GM23338 (cell line): ENCODE measurements at regions not wholly inside any gene's neighbourhood (a gene's known extent, or its start where the extent isn't known, plus 50 kb on each side); places are given as distances from the start of the nearest gene placed in this dataset.
A peak's percentile ranks its signal among the peaks of the same experiment; 100 is the strongest.

Experiments used
- ATAC-seq: fragments of 200-7000 bp; cut with Tn5 transposase; 3 replicates; pipeline ENCODE4 v1.9.1; 2020
- DNase-seq: peaks from one replicate; pipeline ENCODE4 v3.0.0-alpha.2; 2015; ENCODE audit warnings: low spot score
- H2AFZ ChIP-seq: fragments of 200-600 bp; sonication (generic); 2 replicates; pipeline ENCODE4 v1.8.0; 2016; ENCODE audit warnings: antibody characterized with exemption, mild to moderate bottlenecking, moderate library complexity
- H3F3A ChIP-seq: fragments of 200-600 bp; sonication (generic); replicated peaks from 2 replicates; pipeline ENCODE4 v1.8.0; 2017; ENCODE audit warnings: antibody characterized with exemption, mixed run types, low read depth
- H3K27ac ChIP-seq: fragments of 200-600 bp; sonication (generic); 2 replicates; pipeline ENCODE4 v1.6.1; 2016; ENCODE audit warnings: low read depth
- H3K27me3 ChIP-seq: fragments of 200-600 bp; sonication (generic); 2 replicates; pipeline ENCODE4 v1.8.0; 2016; ENCODE audit warnings: mild to moderate bottlenecking, mixed run types, moderate library complexity; ENCODE audit not compliant: insufficient read depth
- H3K36me3 ChIP-seq: fragments of 200-600 bp; sonication (generic); 2 replicates; pipeline ENCODE4 v1.8.0; 2016; ENCODE audit warnings: mild to moderate bottlenecking; ENCODE audit not compliant: insufficient read depth
- H3K4me1 ChIP-seq: fragments of 200-600 bp; sonication (generic); 2 replicates; pipeline ENCODE4 v1.8.0; 2016; ENCODE audit warnings: mild to moderate bottlenecking, moderate library complexity; ENCODE audit not compliant: insufficient read depth
- H3K4me2 ChIP-seq: fragments of 200-600 bp; sonication (generic); 2 replicates; pipeline ENCODE4 v1.7.1; 2017; ENCODE audit warnings: mixed run types
- H3K4me3 ChIP-seq: fragments of 200-600 bp; sonication (generic); 2 replicates; pipeline ENCODE4 v1.6.1; 2016; ENCODE audit warnings: mixed run types
- H3K79me2 ChIP-seq: fragments of 200-600 bp; sonication (generic); replicated peaks from 2 replicates; pipeline ENCODE4 v1.8.0; 2017; ENCODE audit warnings: mild to moderate bottlenecking; ENCODE audit not compliant: insufficient read depth
- H3K9me2 ChIP-seq: fragments of 200-600 bp; sonication (generic); 2 replicates; pipeline ENCODE4 v1.8.0; 2017; ENCODE audit not compliant: insufficient read depth
- H4K20me1 ChIP-seq: fragments of 200-600 bp; sonication (generic); replicated peaks from 2 replicates; pipeline ENCODE4 v1.8.0; 2017; ENCODE audit warnings: mild to moderate bottlenecking; ENCODE audit not compliant: insufficient read depth
- H3K27ac Mint-ChIP-seq: 2 replicates; pipeline ENCODE4 v1.8.0; 2020; ENCODE audit warnings: inconsistent platforms, mild to moderate bottlenecking, moderate library complexity, mixed read lengths
- H3K27me3 Mint-ChIP-seq: 3 replicates; pipeline ENCODE4 v1.8.0; 2022; ENCODE audit warnings: low read depth, mild to moderate bottlenecking, moderate library complexity, mixed read lengths, inconsistent platforms; ENCODE audit not compliant: insufficient read depth, poor library complexity
- H3K36me3 Mint-ChIP-seq: 3 replicates; pipeline ENCODE4 v1.8.0; 2021; ENCODE audit warnings: low read depth, mild to moderate bottlenecking, inconsistent platforms, moderate library complexity, mixed read lengths
- H3K4me1 Mint-ChIP-seq: 3 replicates; pipeline ENCODE4 v1.8.0; 2020; ENCODE audit warnings: mild to moderate bottlenecking, inconsistent platforms, mixed read lengths
- H3K4me3 Mint-ChIP-seq: 3 replicates; pipeline ENCODE4 v1.8.0; 2021; ENCODE audit warnings: moderate library complexity, mild to moderate bottlenecking, inconsistent platforms, mixed read lengths
- H3K9me3 Mint-ChIP-seq: 3 replicates; pipeline ENCODE4 v1.8.0; 2020; ENCODE audit warnings: moderate library complexity, mild to moderate bottlenecking, inconsistent platforms, mixed read lengths
- NANOG ChIP-seq: IDR thresholded peaks from 2 replicates; pipeline ENCODE4 v1.6.1; 2016; ENCODE audit warnings: antibody characterized with exemption, borderline replicate concordance
- POLR2AphosphoS5 ChIP-seq: IDR thresholded peaks from 2 replicates; pipeline ENCODE4 v1.6.1; 2016; ENCODE audit warnings: antibody characterized with exemption, low read depth
- STAT1 ChIP-seq: IDR thresholded peaks from one replicate; pipeline ENCODE4 v1.6.1; 2016; ENCODE audit warnings: antibody characterized with exemption; ENCODE audit not compliant: unreplicated experiment
- ZNF114 ChIP-seq: fragments of 250-450 bp; sonication (Bioruptor Pico); IDR thresholded peaks from 2 replicates; pipeline ENCODE4 v1.5.0; 2020; ENCODE audit warnings: mild to moderate bottlenecking, moderate library complexity
- TF ChIP-seq, protein P1 (sequence below): fragments of 250-450 bp; sonication (Bioruptor Pico); IDR thresholded peaks from 2 replicates; pipeline ENCODE4 v1.5.0; 2020; ENCODE audit warnings: mild to moderate bottlenecking, moderate library complexity
- TF ChIP-seq, protein P2 (sequence below): IDR thresholded peaks from 2 replicates; pipeline ENCODE4 v1.6.1; 2016; ENCODE audit warnings: antibody characterized with exemption
- TF ChIP-seq, protein P3 (sequence below): IDR thresholded peaks from one replicate; pipeline ENCODE4 v1.6.1; 2018; ENCODE audit warnings: antibody characterized with exemption; ENCODE audit not compliant: unreplicated experiment

DNA sequence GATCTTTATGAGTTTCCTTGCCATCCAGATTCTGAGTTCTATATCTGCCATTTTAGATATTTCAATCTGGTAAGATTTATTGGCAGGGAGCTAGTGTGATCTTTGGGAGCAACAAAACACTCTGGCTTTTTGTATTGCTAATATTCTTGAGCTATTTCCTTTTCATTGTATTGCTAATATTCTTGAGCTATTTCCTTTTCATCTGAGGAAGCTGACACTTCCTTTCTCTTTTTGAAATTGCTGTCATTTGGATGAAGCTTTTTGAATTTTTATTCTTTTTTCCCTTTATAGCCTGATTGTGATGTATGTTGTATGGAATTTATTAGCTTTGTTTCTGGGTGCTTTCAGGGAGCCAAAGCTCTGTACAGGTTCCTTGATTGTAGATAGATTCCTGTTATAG is 873.5 kb upstream of the ATXN8OS start:
- Mint-ChIP-seq H3K9me3 (peaks cover 8% of the 10 kb centered on the region; the same call in 2 of the 3 replicates), H3K4me1 (peaks cover 26% of the 10 kb centered on the region), H3K36me3 (peaks cover 32% of the 10 kb centered on the region), H3K4me3 (no peak overlapping the region), H3K27ac (peak overlapping the region; percentile 80), H3K27me3 (no peaks in the 10 kb centered on the region)
- Histone ChIP-seq H3K36me3 (no peaks in the 10 kb centered on the region), H2AFZ (no peak overlapping the region), H4K20me1 (no peaks in the 10 kb centered on the region), H3K79me2 (no peaks in the 10 kb centered on the region), H3K27ac (peak overlapping the region; percentile 94), H3F3A (no peaks in the 10 kb centered on the region), H3K9me2 (peaks cover 4% of the 10 kb centered on the region), H3K4me3 (peak overlapping the region; percentile 3; the same call in 1 of the 2 replicates), H3K27me3 (no peaks in the 10 kb centered on the region), H3K4me1 (peaks cover 23% of the 10 kb centered on the region), H3K4me2 (peak overlapping the region; percentile 16)
- TF ChIP-seq NANOG (peak; percentile 96), POLR2AphosphoS5 (no peak), ZNF114 (CRISPR knock-in tag) (no peak), STAT1 (no peak)
- TF ChIP-seq, protein P1, sequence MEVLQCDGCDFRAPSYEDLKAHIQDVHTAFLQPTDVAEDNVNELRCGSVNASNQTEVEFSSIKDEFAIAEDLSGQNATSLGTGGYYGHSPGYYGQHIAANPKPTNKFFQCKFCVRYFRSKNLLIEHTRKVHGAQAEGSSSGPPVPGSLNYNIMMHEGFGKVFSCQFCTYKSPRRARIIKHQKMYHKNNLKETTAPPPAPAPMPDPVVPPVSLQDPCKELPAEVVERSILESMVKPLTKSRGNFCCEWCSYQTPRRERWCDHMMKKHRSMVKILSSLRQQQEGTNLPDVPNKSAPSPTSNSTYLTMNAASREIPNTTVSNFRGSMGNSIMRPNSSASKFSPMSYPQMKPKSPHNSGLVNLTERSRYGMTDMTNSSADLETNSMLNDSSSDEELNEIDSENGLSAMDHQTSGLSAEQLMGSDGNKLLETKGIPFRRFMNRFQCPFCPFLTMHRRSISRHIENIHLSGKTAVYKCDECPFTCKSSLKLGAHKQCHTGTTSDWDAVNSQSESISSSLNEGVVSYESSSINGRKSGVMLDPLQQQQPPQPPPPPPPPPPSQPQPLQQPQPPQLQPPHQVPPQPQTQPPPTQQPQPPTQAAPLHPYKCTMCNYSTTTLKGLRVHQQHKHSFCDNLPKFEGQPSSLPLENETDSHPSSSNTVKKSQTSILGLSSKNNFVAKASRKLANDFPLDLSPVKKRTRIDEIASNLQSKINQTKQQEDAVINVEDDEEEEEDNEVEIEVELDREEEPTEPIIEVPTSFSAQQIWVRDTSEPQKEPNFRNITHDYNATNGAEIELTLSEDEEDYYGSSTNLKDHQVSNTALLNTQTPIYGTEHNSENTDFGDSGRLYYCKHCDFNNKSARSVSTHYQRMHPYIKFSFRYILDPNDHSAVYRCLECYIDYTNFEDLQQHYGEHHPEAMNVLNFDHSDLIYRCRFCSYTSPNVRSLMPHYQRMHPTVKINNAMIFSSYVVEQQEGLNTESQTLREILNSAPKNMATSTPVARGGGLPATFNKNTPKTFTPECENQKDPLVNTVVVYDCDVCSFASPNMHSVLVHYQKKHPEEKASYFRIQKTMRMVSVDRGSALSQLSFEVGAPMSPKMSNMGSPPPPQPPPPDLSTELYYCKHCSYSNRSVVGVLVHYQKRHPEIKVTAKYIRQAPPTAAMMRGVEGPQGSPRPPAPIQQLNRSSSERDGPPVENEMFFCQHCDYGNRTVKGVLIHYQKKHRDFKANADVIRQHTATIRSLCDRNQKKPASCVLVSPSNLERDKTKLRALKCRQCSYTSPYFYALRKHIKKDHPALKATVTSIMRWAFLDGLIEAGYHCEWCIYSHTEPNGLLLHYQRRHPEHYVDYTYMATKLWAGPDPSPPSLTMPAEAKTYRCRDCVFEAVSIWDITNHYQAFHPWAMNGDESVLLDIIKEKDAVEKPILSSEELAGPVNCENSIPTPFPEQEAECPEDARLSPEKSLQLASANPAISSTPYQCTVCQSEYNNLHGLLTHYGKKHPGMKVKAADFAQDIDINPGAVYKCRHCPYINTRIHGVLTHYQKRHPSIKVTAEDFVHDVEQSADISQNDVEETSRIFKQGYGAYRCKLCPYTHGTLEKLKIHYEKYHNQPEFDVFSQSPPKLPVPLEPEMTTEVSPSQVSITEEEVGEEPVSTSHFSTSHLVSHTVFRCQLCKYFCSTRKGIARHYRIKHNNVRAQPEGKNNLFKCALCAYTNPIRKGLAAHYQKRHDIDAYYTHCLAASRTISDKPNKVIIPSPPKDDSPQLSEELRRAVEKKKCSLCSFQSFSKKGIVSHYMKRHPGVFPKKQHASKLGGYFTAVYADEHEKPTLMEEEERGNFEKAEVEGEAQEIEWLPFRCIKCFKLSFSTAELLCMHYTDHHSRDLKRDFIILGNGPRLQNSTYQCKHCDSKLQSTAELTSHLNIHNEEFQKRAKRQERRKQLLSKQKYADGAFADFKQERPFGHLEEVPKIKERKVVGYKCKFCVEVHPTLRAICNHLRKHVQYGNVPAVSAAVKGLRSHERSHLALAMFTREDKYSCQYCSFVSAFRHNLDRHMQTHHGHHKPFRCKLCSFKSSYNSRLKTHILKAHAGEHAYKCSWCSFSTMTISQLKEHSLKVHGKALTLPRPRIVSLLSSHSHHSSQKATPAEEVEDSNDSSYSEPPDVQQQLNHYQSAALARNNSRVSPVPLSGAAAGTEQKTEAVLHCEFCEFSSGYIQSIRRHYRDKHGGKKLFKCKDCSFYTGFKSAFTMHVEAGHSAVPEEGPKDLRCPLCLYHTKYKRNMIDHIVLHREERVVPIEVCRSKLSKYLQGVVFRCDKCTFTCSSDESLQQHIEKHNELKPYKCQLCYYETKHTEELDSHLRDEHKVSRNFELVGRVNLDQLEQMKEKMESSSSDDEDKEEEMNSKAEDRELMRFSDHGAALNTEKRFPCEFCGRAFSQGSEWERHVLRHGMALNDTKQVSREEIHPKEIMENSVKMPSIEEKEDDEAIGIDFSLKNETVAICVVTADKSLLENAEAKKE (CRISPR knock-in tag), result no peak
- TF ChIP-seq, protein P2, sequence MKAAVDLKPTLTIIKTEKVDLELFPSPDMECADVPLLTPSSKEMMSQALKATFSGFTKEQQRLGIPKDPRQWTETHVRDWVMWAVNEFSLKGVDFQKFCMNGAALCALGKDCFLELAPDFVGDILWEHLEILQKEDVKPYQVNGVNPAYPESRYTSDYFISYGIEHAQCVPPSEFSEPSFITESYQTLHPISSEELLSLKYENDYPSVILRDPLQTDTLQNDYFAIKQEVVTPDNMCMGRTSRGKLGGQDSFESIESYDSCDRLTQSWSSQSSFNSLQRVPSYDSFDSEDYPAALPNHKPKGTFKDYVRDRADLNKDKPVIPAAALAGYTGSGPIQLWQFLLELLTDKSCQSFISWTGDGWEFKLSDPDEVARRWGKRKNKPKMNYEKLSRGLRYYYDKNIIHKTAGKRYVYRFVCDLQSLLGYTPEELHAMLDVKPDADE, result peak; percentile 78
- TF ChIP-seq, protein P3, sequence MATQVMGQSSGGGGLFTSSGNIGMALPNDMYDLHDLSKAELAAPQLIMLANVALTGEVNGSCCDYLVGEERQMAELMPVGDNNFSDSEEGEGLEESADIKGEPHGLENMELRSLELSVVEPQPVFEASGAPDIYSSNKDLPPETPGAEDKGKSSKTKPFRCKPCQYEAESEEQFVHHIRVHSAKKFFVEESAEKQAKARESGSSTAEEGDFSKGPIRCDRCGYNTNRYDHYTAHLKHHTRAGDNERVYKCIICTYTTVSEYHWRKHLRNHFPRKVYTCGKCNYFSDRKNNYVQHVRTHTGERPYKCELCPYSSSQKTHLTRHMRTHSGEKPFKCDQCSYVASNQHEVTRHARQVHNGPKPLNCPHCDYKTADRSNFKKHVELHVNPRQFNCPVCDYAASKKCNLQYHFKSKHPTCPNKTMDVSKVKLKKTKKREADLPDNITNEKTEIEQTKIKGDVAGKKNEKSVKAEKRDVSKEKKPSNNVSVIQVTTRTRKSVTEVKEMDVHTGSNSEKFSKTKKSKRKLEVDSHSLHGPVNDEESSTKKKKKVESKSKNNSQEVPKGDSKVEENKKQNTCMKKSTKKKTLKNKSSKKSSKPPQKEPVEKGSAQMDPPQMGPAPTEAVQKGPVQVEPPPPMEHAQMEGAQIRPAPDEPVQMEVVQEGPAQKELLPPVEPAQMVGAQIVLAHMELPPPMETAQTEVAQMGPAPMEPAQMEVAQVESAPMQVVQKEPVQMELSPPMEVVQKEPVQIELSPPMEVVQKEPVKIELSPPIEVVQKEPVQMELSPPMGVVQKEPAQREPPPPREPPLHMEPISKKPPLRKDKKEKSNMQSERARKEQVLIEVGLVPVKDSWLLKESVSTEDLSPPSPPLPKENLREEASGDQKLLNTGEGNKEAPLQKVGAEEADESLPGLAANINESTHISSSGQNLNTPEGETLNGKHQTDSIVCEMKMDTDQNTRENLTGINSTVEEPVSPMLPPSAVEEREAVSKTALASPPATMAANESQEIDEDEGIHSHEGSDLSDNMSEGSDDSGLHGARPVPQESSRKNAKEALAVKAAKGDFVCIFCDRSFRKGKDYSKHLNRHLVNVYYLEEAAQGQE, result no peak
- ATAC-seq (no peak), DNase-seq (peak; percentile 37)
